HL-60 (cell line): ENCODE measurements at regions not wholly inside any gene's neighbourhood (a gene's known extent, or its start where the extent isn't known, plus 50 kb on each side); places are given as distances from the start of the nearest gene placed in this dataset.

Experiments
- CTCF ChIP-seq: IDR thresholded peaks from one replicate; pipeline ENCODE4 v1.5.1; 2011; ENCODE audit warnings: low read length, control low read depth, inconsistent platforms; ENCODE audit not compliant: insufficient read depth
- GABPA ChIP-seq: IDR thresholded peaks from 2 replicates; pipeline ENCODE4 v1.6.1; 2012; ENCODE audit warnings: low read depth
- POLR2AphosphoS5 ChIP-seq: IDR thresholded peaks from 2 replicates; pipeline ENCODE4 v1.6.1; 2012; ENCODE audit warnings: low read depth
- REST ChIP-seq: IDR thresholded peaks from 2 replicates; pipeline ENCODE4 v1.6.1; 2012; ENCODE audit warnings: low read depth; ENCODE audit not compliant: insufficient replicate concordance
- SPI1 ChIP-seq: IDR thresholded peaks from 2 replicates; pipeline ENCODE4 v1.6.1; 2012; ENCODE audit warnings: low read depth, mild to moderate bottlenecking, borderline replicate concordance

- no peak for TF ChIP-seq CTCF
- TF ChIP-seq POLR2AphosphoS5: no peak
- no peak for TF ChIP-seq GABPA
- no peak for TF ChIP-seq SPI1
- TF ChIP-seq REST: no peak
Measured at GRCh38 chr1:68317543-68317942, 85.2 kb upstream of the WLS start.
